Stimulated activated CD4-positive, alpha-beta T cell treated with anti-CD3 and anti-CD28 coated beads, Interleukin-12 subunit alpha, Interleukin-12 subunit beta, amount 100 ng/mL, for 48 hours (primary cell): ENCODE measurements at regions not wholly inside any gene's neighbourhood (a gene's known extent, or its start where the extent isn't known, plus 50 kb on each side); places are given as distances from the start of the nearest gene placed in this dataset.

Source experiments
- DNase-seq, 3 donors: peaks; one replicate each; pipeline ENCODE4 v3.0.0-alpha.2; 2020; ENCODE audit warnings: low read depth in 2 of 3, low spot score in 1 of 3

- DNase-seq, result no peak
Observed at GRCh38 chr5:51027271-51027670, 356.0 kb upstream of the ISL1 start.

DNA sequence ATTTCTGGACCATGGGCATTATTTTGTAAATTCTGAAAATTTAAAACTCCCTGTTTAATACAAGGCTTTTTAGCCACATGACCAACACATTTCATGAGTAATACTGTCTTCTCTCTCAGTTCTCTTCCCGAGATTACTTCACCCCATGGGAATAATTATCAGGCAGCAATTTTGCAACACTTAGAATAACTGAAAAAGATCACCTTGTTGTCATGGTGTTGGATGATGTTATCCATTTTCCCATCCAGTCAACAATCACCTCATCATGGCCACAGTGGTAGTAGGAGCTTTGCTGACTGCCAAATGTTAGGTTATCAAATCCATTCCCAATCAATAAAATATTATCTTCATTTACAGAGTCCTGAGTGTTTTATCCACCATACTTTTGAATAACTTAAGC is 354.9 kb upstream of the ISL1 start:
- DNase-seq, result no peak

DNA sequence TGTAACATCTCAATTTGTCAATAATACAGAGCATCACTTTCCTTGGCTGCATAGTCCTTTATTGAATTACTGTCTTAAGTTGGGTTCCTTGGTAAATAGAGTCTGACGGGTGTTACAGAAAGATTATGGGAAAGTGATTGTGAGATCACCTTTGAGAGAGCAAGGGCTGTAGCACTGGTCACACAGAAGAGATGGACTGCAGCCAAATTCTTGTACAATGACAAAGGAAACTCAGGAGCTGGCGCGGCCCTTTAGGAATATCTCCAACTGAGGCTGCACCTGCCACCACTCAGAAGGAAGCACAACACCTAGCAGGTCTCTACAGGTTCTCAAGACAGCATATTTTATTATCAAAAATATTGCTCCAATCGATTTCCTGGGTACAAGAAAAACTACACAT is 350.0 kb upstream of the ISL1 start:
- DNase-seq, result no peak

DNA sequence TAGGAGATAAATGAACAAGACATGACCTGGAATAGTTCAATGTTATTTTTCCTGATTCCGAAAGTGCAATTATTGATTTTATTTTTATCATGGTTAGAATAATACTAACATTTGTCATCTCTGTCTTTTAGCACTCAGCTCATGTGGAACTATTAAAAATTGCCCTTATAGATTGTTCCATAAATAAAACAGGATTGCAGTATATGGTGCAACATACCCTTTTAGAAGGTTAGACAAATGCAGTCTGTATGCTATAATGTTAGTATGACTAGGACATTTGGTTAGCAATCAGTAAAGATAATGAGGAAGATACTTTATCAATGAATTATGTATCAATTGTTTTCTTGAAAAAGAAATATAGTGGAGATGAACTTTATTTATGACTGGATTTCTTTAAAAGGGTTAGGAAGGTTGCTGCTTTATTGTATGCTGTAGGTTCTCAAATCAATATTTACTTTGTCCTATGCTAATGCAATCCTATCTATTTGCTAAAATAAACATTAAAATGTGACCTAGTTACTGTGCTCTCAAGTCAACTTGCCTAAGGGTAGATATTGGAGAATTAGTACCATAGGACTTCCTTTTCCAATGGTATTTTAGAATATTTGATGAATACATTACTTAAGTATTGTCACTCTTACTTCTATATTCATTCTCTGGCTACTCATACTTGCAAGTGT is 348.9 kb upstream of the ISL1 start:
- DNase-seq, result no peak

DNA sequence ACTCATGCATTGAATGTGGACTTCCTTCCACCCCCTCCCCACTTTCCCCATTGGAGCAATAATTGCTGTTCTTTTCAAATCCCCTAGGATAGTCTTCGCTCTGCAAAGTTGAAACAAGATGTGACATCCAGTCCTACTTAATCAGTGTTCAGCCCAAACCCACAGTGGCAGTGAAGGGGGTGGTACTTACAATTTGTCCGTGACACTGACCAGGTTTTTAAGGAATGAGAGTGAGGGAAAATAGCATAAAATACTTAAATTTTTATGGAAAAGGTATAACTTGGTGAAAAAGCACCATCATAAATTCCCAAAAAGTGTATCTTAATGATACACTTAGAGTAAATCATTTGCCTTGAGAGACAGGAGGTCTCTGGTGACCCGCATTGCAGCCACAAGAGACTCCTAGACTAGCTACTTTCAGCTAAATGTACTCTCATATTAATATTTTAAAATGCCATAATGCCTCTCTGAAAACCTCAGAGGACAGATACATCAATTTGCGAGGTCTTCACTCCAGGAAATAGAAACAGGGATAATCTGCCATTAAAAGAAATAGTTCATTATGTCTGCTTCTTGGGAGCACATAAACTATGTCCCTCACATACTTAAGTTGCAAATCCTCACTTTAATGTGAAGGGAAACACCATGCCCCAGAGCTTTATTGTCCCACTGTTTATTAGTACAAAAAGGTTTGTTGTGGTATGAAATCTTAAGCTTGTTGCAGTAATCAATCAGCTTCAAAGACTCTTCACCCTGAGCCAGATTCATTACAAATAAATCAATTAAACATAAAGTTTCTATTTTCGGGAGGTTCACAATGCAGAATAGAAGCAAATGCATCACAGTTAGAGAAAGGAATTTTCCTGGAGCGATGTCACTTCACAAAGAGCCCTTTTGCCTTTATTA is 343.6 kb upstream of the ISL1 start:
- DNase-seq, result no peak

DNA sequence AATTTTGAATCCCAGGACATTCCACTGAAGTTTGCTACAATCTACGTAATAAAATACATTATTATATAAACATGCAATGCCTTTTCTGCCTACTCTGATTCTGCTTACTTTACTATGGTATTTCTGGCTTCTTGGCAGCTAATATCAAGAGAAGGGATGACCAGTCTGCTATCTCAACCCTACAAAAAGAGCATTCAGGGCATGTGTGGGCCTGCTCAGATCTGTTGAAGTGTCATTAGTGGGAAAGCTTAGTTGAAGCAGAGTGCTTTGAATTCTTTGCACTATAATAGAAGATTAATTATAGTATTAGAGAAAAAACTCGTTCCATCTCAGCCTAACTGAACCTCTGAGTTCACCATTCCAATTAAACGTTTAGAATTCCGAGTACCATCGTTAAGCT is 339.5 kb upstream of the ISL1 start:
- no peak for DNase-seq

GRCh38 chr5:51047369-51047768 is 335.9 kb upstream of the ISL1 start:
- no peak for DNase-seq

DNA sequence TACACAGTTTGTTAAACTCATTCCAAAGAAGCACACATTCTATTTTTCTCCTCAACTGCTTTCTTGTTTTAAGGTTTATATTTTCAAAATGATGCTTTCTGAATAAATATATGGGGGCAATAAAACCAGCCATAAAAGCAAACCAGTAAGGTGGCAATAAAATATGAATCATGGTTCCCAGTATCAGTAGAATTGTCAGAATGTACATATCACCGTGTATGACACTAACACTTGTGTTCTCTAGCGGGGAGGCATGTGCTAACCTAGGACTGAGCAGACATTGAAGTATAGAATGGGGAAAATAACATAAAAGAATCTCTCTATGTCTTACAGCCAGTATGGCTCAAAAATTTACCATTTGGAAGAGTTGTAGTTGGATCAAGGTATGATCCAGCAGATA is 329.9 kb upstream of the ISL1 start:
- no peak for DNase-seq

GRCh38 chr5:51060953-51061352 is 322.3 kb upstream of the ISL1 start:
- no peak for DNase-seq

DNA sequence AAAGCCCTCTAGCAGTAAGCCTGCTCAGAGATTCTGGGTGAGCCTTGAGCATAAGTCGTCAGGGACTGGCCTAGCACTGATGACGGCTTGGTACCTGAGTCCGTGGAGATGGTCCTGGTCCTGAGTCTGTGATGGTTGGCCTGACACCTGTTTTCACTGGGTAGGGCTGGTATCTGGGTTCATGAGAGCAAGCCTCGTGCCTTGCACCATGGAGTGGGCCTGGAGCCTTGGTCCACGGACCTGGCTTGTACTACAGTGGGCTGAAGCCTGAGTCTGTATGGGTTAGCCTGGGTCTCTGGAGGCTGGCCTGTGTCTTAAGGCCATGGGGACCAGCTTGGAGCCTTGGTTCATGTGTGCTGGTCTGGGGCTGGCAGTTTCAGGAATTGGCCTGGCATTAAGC is 310.3 kb upstream of the ISL1 start:
- DNase-seq, result no peak

DNA sequence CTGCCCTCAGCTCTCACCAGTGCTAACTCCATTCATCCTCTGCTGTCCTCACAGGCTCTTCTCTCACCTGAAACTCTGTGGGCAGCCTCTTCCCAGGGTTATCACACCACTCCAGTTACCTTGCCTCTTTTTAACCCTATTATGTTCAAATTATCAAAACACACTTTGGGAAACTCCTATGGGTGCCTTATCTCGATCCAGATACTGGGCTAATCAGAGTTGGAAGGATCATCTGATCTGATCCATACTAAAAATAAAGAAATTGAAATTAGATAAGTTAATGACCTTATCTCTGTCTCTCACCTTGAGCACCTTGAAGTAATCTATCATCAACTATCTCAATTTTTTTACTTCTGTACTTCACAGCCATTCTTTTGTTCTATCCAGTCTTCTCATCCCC is 300.5 kb upstream of the ISL1 start:
- no peak for DNase-seq

- DNase-seq, result no peak
Observed at GRCh38 chr5:51091816-51092215, 291.4 kb upstream of the ISL1 start.

- DNase-seq, result no peak
Observed at GRCh38 chr5:51095486-51095885, 287.8 kb upstream of the ISL1 start.

DNA sequence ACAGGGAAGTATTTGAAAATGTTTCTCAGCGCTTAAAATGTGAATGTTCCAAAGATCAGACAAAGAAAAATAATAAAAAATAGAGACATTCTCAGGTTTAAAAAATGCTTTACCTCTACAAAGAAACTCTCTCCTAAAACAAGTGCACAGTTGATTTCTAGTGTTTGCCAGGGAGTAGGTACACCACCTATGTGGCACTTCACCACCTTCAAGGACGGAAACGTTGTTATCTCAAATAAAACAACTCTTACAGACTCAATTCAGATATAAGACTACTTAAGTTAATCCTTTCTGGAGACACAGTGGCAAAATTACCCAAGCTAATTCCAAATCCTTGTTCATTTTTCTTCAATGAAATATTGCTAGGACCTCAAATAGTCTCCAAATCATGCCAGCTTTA is 286.4 kb upstream of the ISL1 start:
- no peak for DNase-seq

- no peak for DNase-seq
Observed at GRCh38 chr5:51099173-51099853, 283.9 kb upstream of the ISL1 start.

DNA sequence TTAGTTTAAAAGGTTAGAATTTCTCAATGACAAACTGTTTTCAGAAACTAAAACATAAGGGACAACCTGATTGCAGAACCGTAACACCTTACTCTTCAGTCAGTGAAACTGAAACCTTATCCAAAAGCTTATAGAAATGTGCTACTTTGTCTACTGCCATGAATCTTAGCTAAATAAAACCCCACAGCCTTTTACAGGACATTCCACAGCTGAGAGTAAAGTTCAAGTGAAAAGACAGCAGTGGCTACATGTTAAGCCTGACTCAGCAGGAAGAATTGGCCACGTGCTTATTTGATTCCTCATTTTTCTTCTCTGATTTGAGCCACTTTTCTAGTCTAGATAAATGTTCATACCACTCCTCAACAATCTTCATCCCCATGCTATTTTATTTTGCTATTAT is 278.7 kb upstream of the ISL1 start:
- DNase-seq, result no peak

DNA sequence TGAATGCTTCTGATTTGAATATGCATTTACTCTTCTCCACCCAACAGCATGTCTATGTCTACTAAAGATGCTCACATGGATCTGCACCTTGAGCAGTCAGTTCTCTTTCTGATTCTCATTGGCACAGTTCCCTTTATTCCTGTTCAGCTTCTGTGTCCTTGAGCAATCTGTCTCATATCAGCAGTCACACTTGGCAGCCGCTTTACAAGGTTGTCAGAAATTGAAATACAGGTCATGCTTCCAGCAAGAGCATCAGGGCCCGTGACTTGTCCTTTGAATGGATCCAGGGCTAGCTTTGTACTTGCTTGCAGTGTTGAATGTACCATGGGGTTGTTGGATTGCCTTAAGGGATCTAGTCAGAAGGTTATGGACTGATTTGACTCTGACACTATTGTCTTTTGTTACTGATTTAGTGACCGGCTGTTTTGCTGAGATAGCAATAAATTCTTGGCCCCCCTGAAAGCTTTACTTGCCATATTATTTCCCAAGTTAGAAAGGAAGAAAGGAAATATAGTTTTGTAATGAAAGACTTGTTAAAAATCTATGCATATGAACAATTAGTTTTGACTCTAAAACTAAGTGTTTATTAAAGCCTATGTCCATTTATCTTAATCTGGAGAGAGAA is 273.4 kb upstream of the ISL1 start:
- DNase-seq, result no peak

- DNase-seq, result no peak
Observed at GRCh38 chr5:51131266-51131665, 252.0 kb upstream of the ISL1 start.

- DNase-seq, result no peak
Observed at GRCh38 chr5:51138164-51138563, 245.1 kb upstream of the ISL1 start.

DNA sequence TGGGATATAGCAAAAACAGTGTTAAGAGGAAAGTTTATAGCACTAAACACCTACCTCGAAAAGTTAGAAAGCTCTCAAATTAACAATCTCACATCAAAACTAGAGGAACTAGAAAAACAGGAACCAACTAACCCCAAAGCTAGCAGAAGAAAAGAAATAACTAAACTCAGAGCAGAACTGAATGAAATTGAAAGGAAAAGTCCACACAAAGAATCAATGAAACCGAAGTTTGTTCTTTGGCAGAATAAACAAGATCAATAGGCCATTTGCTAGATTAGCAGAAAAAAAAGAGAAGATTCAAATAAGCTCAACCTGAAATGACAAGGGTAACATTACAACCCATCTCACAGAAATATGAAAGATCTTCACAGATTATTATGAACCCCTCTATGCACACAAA is 234.8 kb upstream of the ISL1 start:
- no peak for DNase-seq

- no peak for DNase-seq
Observed at GRCh38 chr5:51156222-51156621, 227.0 kb upstream of the ISL1 start.

- no peak for DNase-seq
Observed at GRCh38 chr5:51156838-51157237, 226.4 kb upstream of the ISL1 start.
